T-helper 2 cell treated with Interferon-gamma antibody and Interleukin-4, amounts not matched to agents 5 μg/mL and 100 μg/mL, for 36 hours (primary cell): ENCODE measurements at regions not wholly inside any gene's neighbourhood (a gene's known extent, or its start where the extent isn't known, plus 50 kb on each side); places are given as distances from the start of the nearest gene placed in this dataset.

Experiments used
- DNase-seq: peaks from one replicate; pipeline ENCODE4 v3.0.0; 2021; ENCODE audit warnings: low spot score
- H3K27ac Mint-ChIP-seq: one replicate; pipeline ENCODE4 v1.8.0; 2021; ENCODE audit warnings: mild to moderate bottlenecking, mixed read lengths
- H3K27me3 Mint-ChIP-seq: one replicate; pipeline ENCODE4 v1.8.0; 2021; ENCODE audit warnings: low read depth, mixed read lengths
- H3K36me3 Mint-ChIP-seq: one replicate; pipeline ENCODE4 v1.8.0; 2021; ENCODE audit warnings: low read depth, mixed read lengths
- H3K4me1 Mint-ChIP-seq: one replicate; pipeline ENCODE4 v1.8.0; 2021; ENCODE audit warnings: low read depth, mixed read lengths
- H3K4me3 Mint-ChIP-seq: one replicate; pipeline ENCODE4 v1.8.0; 2022; ENCODE audit warnings: mild to moderate bottlenecking, moderate library complexity, mixed read lengths
- H3K9me3 Mint-ChIP-seq: one replicate; pipeline ENCODE4 v1.8.0; 2021; ENCODE audit warnings: mixed read lengths

GRCh38 chr12:98296462-98297079 lies 218.8 kb upstream of the TMPO start:
- no peak overlapping the region for H3K27ac Mint-ChIP-seq

DNA sequence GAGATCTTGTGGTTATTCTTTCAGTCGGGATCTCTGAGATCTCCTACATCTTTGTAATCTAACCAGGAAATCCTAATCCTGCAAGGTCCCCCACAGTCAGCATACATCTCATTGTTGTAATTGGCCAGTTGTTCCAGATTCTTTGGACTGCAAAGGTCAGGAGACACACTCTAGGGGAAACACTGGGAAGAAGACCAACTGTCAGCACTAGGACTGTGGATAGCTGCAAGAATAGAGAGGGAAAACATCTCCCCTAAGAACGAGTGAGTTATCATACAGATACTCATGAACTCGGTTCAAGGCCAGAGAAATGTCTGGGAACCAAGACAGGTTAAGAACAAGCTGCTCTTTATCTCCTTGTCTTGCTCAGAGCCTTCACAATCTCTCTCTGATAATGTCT lies 217.9 kb upstream of the TMPO start:
- Mint-ChIP-seq H3K4me1 (no peaks in the 10 kb centered on the region), H3K27me3 (no peaks in the 10 kb centered on the region), H3K36me3 (no peaks in the 10 kb centered on the region), H3K27ac (no peak overlapping the region), H3K9me3 (no peaks in the 10 kb centered on the region), H3K4me3 (no peak overlapping the region)
- DNase-seq: no peak

More at GRCh38 chr12:98296462-98297079, 218.8 kb upstream of the TMPO start:
- DNase-seq: no peak
- H3K9me3 Mint-ChIP-seq: no peaks in the 10 kb centered on the region
- no peak overlapping the region for H3K4me3 Mint-ChIP-seq
- H3K4me1 Mint-ChIP-seq: no peaks in the 10 kb centered on the region
- H3K27me3 Mint-ChIP-seq: peaks cover 3% of the 10 kb centered on the region
- no peaks in the 10 kb centered on the region for H3K36me3 Mint-ChIP-seq

DNA sequence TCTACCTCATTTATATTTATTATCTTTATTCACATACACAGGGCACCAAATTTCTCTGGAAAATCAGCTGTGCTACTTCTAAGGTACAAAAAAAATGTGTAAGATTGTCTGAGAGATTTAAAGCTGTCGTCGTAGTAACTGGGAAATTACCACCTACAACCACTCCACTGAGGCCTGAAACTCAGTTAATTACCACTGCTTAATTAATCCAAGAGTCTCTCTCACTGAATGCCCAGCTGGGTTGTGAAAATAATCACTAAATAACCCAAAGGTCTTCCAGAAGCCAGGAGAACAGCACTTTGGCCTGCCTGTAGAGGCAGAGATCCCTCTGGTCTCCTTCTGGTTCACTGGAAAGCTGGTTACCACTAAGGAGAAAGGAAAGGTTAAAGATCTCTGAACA lies 207.2 kb upstream of the TMPO start:
- no peaks in the 10 kb centered on the region for H3K36me3 Mint-ChIP-seq
- H3K4me3 Mint-ChIP-seq: no peak overlapping the region
- H3K9me3 Mint-ChIP-seq: no peaks in the 10 kb centered on the region
- no peaks in the 10 kb centered on the region for H3K27me3 Mint-ChIP-seq
- no peak overlapping the region for H3K27ac Mint-ChIP-seq
- DNase-seq: no peak
- H3K4me1 Mint-ChIP-seq: no peaks in the 10 kb centered on the region

DNA sequence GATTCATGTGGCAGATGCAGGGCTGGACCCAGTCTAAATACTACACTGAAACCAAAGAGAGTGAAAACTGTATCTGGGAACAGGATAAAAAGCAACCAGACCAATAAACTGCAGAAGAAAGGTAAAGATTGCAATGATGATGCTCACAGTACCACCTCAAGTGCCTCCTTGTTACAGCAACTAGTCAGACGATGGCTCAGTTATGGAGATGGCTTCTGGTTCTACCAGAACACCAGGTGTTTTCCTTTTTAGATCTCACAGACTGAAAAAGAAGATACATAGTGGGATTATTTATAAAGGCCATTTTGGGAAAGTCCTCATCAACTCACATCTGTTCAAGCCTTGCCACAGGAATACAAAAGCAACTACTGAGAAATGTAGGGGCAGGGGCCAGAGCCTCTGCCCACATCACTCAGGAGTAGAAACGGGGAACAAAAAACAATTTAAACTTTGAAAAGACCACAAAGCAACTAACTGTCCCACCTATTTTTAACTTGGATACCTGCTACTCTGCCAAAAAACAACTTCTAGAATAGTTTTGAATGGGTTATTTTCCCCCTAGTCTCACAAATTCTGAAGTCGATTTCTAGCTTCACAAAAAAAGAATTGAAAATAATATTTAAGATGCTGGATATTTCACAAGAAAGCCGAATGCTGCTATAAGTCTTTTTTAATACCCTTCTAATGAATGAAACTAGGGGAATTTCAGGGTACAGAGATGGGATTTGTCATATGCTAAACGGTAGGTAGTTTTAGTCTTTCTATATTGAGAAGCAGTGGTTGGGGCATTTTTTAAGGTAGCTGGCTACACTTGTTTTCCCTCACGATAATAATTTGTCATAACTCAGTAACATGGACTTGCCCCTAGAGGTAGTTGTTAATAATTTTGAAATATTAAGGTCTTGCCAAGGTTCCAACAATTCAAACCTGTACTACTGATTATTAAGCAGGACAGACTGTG lies 197.2 kb upstream of the TMPO start:
- Mint-ChIP-seq H3K27ac (no peak overlapping the region), H3K27me3 (no peaks in the 10 kb centered on the region), H3K36me3 (no peaks in the 10 kb centered on the region), H3K4me1 (no peaks in the 10 kb centered on the region), H3K9me3 (no peaks in the 10 kb centered on the region), H3K4me3 (no peak overlapping the region)
- DNase-seq: no peak

GRCh38 chr12:98319716-98320425 lies 195.5 kb upstream of the TMPO start:
- H3K27me3 Mint-ChIP-seq: no peaks in the 10 kb centered on the region
- DNase-seq: no peak
- H3K4me3 Mint-ChIP-seq: no peak overlapping the region
- H3K27ac Mint-ChIP-seq: no peak overlapping the region
- no peaks in the 10 kb centered on the region for H3K9me3 Mint-ChIP-seq
- H3K4me1 Mint-ChIP-seq: no peaks in the 10 kb centered on the region
- H3K36me3 Mint-ChIP-seq: no peaks in the 10 kb centered on the region

GRCh38 chr12:98325003-98325402 lies 190.4 kb upstream of the TMPO start:
- no peak for DNase-seq
- Mint-ChIP-seq H3K36me3 (no peaks in the 10 kb centered on the region), H3K27me3 (peaks cover 3% of the 10 kb centered on the region), H3K4me3 (no peak overlapping the region), H3K4me1 (no peaks in the 10 kb centered on the region), H3K27ac (no peak overlapping the region), H3K9me3 (no peaks in the 10 kb centered on the region)

GRCh38 chr12:98328467-98328866 lies 186.9 kb upstream of the TMPO start:
- Mint-ChIP-seq H3K27me3 (peaks cover 3% of the 10 kb centered on the region), H3K27ac (no peak overlapping the region), H3K36me3 (no peaks in the 10 kb centered on the region), H3K4me3 (no peak overlapping the region), H3K4me1 (no peaks in the 10 kb centered on the region), H3K9me3 (no peaks in the 10 kb centered on the region)
- DNase-seq: no peak

- no peaks in the 10 kb centered on the region for H3K9me3 Mint-ChIP-seq
- peaks cover 3% of the 10 kb centered on the region for H3K27me3 Mint-ChIP-seq
- no peak overlapping the region for H3K27ac Mint-ChIP-seq
- H3K4me1 Mint-ChIP-seq: no peaks in the 10 kb centered on the region
- DNase-seq: no peak
- no peak overlapping the region for H3K4me3 Mint-ChIP-seq
- no peaks in the 10 kb centered on the region for H3K36me3 Mint-ChIP-seq
Observed at GRCh38 chr12:98329589-98329988, 185.8 kb upstream of the TMPO start.

GRCh38 chr12:98332642-98333041 lies 182.7 kb upstream of the TMPO start:
- H3K4me3 Mint-ChIP-seq: no peak overlapping the region
- H3K9me3 Mint-ChIP-seq: no peaks in the 10 kb centered on the region
- H3K27me3 Mint-ChIP-seq: peaks cover 10% of the 10 kb centered on the region
- no peak overlapping the region for H3K27ac Mint-ChIP-seq
- no peaks in the 10 kb centered on the region for H3K36me3 Mint-ChIP-seq
- H3K4me1 Mint-ChIP-seq: no peaks in the 10 kb centered on the region
- no peak for DNase-seq

DNA sequence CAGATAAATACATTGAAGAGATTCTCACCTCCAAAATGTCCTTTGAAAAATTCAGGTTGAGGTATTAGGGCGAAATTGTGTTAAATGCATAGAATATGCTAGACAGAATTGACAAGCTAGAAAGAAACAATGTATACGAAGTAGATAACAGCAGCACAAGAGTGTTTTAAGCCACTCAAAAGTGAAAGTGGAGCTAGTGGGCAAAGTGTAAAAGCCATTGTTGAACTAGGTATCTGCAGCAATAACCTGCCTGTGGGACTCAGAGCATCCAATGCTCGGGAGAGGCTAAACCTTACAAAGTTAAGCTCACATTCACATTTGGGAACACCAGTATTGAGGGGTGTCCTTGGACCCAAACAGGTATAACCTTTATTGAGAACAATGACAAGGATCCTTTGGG lies 180.6 kb upstream of the TMPO start:
- H3K27ac Mint-ChIP-seq: no peak overlapping the region
- H3K9me3 Mint-ChIP-seq: no peaks in the 10 kb centered on the region
- no peaks in the 10 kb centered on the region for H3K36me3 Mint-ChIP-seq
- no peak for DNase-seq
- no peak overlapping the region for H3K4me3 Mint-ChIP-seq
- H3K4me1 Mint-ChIP-seq: no peaks in the 10 kb centered on the region
- peaks cover 9% of the 10 kb centered on the region for H3K27me3 Mint-ChIP-seq

DNA sequence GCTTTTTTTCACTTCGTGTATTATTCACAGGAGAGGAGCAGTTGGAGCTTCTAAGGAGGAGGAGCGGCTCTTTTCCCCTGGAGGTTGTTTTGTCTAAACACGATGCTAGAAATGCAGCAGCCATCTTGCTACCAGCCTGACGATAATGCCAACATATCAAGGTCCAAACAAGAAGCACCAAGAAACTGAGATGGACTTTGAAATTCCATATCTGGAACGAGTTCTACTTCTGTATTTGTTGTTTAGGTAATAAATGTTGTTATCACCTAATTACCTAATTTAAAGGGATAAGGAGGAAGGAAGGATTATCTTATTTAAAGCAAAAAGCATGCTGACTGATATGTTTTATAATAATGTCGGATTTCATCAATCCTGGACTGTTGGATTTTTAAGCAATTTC lies 174.4 kb upstream of the TMPO start:
- Mint-ChIP-seq H3K27me3 (peaks cover 8% of the 10 kb centered on the region), H3K4me1 (no peaks in the 10 kb centered on the region)
- DNase-seq: no peak

DNA sequence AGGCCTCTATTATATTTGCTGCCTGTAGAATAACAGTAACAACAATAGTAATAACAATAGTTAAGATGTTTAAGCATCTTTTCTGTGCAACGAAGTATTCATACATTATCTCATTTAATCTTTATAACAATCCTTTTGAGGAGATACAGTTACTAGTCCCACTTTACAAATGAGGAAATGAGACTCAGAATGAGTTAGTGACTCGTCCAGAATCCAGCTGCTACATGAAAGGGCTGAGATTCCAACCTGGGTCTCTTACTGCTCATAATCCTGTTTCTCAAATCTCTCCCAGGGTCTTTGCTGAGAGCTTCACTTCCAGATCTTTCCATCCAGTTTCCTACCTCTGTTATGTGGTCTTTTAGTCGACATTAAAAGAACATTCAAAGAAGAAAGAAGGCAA lies 173.7 kb upstream of the TMPO start:
- H3K4me1 Mint-ChIP-seq: no peaks in the 10 kb centered on the region
- DNase-seq: no peak
- no peak overlapping the region for H3K4me3 Mint-ChIP-seq
- no peak overlapping the region for H3K27ac Mint-ChIP-seq
- H3K9me3 Mint-ChIP-seq: no peaks in the 10 kb centered on the region
- H3K36me3 Mint-ChIP-seq: no peaks in the 10 kb centered on the region
- peaks cover 6% of the 10 kb centered on the region for H3K27me3 Mint-ChIP-seq

More for the DNA sequence above, 174.4 kb upstream of the TMPO start:
- H3K36me3 Mint-ChIP-seq: no peaks in the 10 kb centered on the region
- H3K27ac Mint-ChIP-seq: no peak overlapping the region
- no peak overlapping the region for H3K4me3 Mint-ChIP-seq
- H3K9me3 Mint-ChIP-seq: no peaks in the 10 kb centered on the region

DNA sequence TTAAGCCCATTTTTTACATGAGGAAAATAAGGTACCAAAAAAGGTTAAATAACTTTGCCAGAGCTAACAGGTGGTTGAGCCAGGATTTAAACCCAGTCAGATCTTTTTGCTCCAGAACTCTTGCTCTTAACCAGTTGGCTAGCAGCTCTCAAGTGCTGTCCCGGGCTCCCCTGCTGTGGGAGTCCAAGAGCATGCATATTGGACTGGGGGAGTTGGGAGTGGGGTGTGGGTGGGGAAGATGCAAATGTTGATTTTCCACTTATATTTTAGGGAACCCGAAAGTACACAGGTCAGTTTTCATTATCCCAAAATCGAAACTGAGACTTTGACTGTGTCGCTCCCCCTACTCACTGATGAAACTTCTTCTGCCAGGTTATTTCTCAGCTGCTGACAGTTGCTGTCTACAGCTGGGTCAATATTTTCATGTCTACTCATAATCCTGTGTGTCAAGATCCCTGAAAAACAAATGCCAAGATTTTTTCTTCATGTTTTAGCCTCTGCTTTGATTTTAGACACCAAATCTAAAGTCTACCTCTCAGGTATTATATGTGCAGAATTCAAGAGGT lies 172.3 kb upstream of the TMPO start:
- Mint-ChIP-seq H3K9me3 (no peaks in the 10 kb centered on the region), H3K27ac (no peak overlapping the region), H3K36me3 (no peaks in the 10 kb centered on the region), H3K4me1 (no peaks in the 10 kb centered on the region), H3K27me3 (peaks cover 3% of the 10 kb centered on the region), H3K4me3 (no peak overlapping the region)
- no peak for DNase-seq
